Epidermal melanocyte (primary cell): ENCODE measurements at regions not wholly inside any gene's neighbourhood (a gene's known extent, or its start where the extent isn't known, plus 50 kb on each side); places are given as distances from the start of the nearest gene placed in this dataset.
"Not testable (repeated sequence)": the region's sequence is repeated elsewhere in the genome, so short reads cannot be mapped to it uniquely, and the experiment has no call there.

Experiments used
- DNase-seq: peaks from one replicate; pipeline ENCODE4 v3.0.0; 2011; ENCODE audit warnings: low spot score; ENCODE audit not compliant: insufficient read length

DNA sequence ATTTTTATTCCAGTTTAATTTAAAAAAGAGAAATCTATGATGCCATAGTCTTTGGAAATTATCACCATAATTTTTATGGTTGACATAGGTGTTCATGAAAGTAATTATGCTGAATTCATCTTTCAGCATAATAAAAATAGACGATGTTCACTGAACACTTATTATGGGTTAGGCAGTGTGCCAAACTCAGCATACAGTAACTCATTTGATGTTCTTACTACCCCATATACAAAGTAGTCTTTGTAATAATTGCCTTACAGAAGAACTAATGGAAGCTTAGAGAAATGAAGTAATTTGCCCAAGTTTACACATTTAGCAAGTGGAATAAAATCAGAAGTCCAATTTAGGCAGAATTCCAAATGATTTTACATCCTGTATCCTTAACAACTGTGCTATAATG, 852.2 kb upstream of the GOT2 start:
- DNase-seq, result no peak

DNA sequence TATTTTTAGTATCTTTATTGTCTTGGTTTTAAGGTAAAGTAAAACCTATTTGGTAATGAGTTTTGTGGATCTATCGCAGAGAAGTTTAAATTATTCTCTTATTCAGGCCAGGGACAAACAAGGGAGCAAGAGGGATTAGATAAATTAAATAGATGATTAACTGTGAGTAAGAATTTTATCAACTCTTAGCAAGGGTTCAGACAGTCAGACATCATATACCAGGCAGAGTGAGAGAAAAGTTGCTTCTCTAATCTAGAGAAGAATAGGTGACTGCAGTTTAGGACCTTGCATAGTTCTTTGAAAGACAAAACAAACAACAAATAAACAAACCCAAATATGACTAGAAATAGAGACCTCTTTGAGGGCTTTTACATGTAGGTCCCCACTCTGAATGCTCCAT, 840.2 kb upstream of the GOT2 start:
- DNase-seq, result no peak

DNA sequence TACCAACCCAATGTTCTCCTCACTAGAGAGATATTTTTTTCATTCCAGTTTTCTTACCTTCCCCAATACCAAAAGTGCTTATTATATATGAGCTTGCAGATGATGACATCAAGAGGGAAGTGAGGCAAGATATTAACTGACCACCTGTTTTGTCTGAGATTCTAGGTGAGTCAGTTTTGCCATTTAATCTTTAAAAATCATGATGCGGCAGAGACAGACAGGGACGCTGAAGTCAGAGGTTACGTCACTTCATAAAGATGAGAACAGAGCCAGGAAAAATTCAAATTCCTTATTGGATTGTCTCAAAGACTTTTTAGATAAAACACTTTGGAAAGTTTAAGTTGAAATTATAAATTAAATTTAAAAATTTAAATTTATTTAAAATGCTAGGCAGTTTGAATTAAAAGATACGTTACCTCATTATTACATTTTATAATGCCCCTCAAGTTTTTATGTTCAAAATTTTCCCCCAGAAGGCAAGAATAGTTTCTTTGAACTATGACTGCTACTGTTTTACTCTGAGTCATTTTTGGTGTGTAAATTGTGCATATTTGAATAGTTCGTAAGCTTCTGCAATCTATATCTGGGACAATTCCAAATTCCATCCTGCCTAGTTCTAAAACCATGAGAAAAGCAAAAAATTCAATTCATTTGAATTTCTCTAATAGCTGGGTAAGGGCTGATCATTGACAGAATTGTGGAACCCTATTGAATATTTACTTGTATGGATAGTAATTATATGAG, 839.6 kb upstream of the GOT2 start:
- no peak for DNase-seq

DNA sequence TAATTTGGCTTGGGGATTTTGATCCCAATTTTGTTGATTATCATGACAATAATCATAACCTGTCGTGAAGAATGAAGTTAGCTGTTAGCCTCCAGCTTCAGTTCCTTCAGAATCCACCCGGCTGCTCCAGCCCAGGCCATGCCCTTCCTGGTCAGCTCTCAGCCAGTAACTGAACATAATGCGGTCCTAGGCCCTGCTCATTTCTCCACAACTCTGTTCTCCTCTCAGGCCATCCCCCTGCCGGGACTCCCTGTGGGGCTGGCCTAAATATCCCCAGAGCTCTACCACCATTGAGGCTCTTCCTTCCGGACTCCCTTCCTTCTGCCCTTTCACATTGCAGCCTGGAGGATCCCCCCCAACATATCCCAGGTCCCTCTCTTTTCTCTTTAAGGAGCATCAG, 833.4 kb upstream of the GOT2 start:
- DNase-seq, result no peak

DNA sequence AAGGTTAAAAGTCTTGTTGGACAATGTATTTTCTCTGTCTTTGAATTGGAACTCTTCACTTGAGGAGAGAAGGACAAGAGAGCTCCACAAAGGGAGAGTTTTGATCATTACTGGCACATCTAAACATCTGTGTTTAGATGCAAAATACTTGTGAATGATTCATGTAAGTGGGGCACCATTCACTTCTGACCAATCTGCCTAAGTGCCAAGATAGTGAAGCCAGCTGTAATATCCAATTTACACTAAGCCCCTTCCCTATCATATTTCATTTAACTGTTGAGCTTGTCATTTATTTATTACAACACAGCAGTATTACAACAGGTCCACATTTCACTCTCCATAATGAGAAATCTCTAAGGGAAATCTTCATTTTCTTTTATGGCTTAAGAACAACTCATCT, 832.3 kb upstream of the GOT2 start:
- no peak for DNase-seq

DNA sequence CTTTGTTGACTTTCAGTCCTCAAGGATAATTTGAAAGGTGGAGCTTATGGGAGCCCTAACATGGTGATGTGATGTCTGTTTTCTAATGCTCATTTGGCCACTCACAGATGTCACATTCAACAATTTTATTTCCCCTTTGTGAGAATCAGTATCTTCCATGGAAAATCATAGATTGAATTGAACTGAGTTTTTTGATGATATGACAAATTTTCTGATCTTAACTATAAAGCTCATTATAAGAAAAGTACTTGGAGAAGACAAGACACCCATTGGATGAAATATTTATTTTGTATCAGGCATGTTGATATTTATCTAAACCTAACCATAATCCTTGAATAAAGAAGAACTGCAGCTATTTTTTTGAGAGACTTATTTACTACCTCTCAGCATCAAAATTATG, 824.6 kb upstream of the GOT2 start:
- no peak for DNase-seq

DNA sequence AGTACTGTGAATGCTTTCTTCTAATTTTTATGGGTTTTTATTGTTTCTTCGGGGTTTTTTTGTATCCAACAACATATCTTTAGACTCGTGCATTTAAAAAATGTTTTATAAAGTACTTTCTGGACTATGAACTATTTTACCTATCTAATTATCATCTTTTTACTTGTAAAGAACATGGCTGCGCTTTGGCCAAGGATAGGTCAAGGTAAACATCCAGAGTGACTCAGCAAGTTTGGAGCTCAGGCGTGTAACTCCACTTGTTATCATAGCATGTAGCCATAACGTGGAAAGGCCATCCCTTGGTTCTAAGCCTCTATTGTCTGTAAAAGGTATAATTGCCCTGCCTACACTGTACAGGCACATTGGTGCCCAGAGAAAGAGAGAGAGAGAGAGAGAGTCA, 818.0 kb upstream of the GOT2 start:
- no peak for DNase-seq

DNA sequence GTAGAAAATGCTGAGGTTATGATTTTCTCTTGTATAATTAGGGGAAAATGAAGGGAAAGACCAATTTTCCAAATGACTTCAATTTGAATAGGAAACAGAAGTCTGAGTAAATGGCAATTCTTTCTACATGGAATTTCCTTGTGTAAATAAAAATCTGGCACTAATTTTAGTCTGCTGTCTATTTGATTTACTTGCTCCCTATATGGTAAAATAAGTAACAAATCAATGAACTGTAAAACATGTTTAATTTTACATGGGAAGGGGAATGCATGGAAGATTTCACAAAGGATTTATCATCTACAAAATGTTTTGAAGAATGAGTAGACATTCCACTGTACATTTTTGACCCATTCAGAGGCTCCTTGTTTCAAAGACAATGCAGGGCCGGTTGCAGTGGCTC, 811.6 kb upstream of the GOT2 start:
- no peak for DNase-seq

DNA sequence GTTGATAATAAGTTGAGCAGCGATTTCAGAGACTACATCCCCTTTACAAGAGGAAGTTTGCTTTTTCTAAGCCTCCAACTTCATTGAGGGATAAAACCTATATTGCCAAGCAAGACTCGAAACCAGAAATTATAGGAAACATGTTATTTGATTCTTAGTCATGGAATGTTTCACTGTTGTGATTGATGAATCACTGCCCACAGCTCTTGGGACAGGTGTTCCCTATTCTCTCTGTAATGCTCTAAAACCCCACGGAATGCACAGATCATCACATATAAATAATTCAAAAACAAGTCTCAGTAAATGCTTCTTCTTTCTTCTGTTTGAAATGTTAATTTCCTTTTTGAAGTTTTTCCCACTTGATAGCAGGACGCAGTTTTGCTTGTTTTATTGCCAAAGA, 809.5 kb upstream of the GOT2 start:
- no peak for DNase-seq

DNA sequence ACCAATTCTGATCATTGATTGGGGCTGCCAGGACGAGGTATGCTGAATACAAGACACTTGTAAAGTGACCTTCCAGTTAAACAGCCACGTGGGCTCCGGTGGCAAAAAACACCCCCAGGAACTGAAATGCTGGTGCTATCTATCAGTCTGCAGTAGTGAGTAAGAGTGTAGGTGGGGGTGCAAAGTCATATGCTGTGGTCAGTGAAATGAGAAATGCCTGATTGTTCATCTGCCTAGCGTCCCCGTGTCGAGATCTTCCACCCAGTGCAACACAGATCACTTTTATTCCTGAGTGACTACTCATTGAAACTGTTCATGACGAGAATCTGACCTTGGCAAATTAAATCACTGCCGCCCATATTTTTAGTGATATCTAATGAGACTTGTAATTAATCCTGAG, 806.5 kb upstream of the GOT2 start:
- no peak for DNase-seq

DNA sequence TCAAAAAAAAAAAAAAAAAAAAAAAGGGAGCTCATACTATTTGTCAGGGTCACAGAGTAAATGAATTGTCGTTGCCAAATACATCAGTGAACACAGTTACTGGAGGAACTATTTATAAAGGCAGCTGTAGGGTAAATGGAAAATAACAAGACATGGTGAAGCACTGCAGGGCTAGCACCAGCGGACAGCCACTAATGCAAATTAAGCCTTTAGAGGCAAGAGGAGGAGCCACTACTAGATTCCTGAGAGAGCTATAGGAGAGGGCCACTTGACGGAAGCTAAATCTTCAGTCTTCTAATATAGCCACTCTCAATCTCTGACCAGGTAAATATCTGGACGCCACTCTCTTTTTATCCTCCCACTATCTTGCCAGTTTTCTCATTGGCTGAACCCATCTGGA, 801.2 kb upstream of the GOT2 start:
- no peak for DNase-seq

DNA sequence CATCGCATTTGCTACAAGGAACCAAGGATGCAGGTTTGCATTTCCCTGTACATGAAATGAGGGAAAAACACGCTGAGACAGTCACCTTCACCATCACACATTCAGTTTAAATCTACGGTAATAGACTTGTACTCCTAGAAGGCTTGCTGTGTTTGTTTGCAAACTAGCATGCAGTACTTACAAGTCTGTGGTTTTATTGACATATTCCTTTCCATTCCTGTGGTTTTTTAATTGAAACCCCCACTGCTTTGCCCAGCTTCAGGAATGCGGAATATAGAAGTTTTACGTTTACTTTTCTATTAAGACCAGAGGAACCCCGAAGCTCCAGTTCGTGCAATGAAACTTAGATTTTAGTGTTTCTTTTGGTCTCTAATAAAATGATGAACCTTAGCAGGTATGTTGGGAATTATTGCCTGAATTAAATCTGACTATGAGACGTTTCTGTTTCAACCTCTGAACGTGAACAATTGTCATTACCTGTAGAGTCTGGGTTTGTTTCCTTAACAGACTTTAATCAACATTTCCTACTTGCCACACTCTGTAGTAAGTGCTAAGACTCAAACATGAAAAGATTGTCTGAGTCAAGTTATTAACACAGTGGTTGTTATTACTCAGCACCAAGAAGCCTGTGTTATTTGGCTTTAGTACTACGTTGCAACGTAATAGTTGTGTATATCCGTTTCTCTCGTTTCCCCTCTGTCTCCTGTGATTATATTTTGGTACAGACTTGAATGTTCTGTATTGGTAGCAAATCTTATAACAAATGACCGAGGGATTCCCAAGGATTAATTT, 793.3 kb upstream of the GOT2 start:
- DNase-seq, result peak; percentile 50

DNA sequence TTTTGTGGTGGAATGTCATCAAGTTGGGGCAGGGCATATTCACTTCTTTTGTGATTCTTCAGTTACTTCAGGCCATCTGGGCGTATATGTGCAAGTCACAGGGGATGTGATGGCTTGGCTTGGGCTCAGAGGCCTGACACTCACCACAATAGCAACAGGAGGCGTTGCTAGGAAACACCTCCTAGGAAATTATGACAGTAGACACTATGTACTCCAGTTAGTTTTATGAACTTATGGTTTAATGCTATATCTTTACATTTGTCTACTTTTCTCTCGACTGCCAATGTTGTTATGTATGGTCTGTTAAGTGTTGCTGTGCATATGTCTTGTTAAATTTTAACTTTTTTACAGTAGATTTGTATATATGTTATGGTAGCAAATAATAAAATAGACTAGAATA, 788.7 kb upstream of the GOT2 start:
- no peak for DNase-seq

DNA sequence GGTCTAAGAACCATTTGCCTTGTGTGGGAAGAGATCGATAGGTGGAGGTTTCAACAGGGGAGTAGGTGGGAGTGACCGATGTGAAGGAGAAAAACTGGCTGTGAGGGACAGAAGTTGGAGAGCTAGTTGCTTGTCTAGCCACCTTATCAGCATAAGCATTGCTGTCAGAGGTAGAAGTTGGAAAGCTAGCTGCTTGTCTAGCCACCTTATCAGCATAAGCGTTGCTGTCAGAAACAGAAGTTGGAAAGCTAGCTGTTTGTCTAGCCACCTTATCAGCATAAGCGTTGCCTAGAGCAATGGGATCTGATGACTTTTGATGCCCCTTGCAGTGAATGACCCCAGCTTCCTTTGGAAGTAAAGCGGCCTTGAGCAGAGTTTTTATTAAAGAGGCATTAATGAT, 784.6 kb upstream of the GOT2 start:
- not testable (repeated sequence) for DNase-seq

DNA sequence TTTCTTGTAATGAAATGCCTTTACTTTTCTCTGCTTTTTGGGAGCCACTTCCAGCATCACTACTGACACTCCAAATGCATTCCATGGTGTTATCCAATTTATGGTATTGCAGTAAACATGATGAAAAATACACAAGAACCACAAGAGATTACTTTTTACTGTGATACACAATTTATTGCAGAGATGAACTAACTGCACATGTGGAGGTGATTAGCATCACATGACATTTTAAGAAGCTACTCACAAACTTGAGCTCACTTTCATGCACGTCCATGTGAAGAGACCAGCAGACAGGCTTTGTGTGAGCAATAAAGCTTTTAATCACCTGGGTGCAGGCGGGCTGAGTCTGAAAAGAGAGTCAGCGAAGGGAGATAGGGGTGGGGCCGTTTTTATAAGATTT, 780.5 kb upstream of the GOT2 start:
- no peak for DNase-seq

DNA sequence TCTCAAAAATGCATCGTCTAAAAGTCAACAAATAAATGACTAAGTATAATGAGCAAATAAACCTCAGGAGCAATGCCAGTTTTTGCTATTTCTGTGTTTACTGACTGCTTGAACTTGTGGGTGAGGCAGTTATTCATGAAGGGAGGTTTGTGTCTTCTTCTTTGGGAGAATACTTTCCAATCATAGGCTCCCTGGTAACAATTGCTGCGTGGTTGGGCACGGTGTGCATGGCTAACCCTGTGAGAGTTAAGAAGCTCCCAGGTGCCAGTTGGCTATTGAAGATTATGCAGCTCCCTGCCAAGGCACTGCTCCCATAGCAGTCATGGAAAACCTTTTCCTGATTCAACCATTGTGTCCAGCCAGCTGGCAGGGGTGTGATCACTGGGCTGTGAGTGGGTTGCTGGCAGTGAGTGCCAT, 775.9 kb upstream of the GOT2 start:
- DNase-seq, result no peak

DNA sequence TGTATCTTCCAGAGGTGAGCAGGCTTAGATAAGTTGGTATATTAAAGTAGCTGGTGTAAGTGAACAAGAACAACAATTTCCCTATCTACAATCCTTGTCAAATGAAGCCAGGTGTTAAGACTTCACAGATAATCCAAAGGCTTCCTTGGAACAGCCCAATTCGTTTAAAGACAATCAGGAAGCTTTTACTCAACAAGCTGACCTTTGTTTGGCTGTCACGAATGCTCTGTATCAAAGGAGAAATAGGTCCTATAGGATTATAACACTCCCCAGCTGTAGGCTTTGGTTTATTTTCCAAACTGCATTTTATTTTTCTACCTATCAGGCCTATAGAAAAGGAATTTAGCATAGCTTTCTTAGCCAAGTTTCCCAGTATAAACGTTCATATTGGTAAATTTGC, 766.5 kb upstream of the GOT2 start:
- no peak for DNase-seq

DNA sequence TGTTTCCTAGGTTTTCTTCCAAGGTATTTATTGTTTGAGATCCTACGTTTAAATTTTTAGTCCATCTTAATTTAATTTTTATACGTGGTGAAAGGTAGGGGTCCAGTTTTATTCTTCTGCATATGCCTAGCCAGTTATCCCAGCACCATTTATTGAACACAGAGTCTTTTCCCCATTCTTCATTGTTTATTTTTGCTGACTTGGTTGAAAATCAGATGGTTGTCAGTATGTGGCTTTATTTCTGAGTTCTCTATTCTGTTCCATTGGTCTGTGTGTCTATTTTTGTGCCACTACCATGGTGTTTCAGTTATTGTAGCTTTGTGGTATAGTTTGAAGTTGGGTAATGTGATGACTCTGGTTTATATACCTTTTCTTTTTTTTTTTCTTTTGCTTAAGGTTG, 753.0 kb upstream of the GOT2 start:
- no peak for DNase-seq

DNA sequence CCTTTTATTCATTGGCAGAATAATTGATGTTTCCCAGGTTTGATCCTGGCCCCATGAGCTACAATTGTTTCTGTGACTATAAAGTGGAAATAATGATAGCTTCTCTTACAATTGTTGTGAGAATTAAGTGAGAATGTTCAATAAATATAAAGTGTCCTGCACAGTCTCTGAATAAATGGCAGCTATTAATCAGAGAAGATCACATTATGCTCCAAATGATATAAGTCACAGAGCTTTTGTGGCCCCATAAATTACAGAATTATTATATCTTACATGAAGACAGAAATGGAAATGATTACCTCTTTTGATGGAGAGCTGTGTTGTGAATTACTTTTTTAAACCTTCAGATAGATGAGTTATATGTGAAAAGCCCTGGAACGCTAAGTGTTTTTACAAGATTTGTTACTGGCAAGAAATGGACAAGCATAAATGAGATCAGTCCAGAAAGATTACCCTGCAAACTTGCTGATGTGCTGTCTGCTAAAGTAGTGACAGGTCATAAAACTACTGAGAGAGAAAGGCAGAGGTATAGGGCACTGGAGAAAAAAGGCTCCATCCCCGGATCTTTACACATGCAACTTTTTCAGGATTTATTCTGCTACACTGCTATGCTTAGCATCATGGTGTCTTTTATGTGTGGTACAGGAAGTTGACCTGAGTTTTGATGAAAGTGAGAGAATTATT, 750.9 kb upstream of the GOT2 start:
- DNase-seq, result no peak

DNA sequence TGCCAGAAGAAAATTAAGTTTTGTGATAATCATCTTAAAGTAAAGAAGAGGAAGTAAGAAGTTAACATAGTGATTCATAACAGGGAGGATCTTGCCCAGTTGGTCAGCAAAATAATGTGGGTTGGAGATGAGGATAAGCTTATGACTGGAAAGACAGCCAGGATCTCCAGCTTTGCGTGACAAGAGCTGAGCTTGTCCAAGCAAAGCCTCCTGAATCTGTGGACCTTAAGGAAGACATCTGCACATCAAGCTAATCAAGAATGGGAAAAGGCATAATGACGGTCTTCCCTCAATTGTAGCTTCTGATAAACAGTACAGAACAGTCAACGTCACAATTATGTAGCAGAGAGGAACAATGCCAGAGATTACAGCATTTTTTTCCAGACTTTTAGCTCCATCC, 744.7 kb upstream of the GOT2 start:
- no peak for DNase-seq

DNA sequence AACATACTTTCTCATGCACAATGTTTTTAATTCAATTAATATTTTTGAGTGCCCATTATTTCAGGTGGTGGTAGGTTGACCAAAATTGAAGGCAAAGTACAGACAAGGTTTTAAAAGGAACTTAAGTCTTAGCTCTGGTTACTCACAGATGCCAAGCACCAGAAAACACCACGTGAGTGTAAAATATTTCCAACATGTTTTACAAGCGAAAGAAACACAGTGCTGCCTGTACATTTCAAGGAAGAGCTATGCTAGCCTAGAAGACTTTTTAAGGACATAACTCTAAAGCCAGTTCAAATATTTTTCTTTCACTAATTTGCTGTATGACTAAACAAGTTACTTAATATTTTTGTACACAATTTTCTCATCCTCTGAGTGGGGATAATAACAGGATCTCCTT, 736.4 kb upstream of the GOT2 start:
- no peak for DNase-seq

DNA sequence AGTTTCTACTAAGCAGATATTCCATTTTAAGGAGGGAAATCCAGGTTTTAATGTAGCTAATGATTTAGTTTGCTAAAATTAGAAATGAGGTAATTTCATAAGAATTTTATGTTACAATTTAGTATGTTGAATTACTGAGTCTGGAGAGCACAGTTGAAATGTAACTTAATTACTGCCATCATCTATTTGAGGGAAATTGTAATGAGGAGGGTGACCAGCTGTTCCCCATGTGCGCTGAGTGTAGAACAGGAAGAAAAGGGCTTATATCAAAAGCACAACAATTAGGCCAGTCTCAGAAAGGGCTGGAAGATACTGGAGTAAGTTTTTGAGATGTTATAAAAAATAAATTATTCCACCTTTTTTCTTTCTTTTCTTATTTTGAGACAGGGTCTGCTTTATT, 735.1 kb upstream of the GOT2 start:
- DNase-seq, result no peak

DNA sequence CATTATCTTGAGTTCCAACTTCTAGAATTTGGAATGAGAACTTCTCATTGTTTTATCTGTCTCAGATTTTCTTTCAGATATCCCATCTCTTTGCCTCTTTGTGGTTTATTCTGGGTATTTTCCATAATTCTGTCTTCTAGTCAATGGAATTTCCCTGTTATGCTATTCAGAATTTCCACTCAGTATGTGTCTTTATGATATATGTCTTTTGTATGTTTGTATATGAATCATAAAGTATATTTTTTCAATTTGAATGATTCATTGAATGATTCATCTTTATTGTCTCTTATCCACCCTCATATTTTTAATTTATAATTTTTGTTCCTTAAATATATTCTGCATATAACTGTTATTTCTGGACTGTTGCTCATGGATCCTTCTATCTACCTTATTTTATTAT, 729.7 kb upstream of the GOT2 start:
- no peak for DNase-seq
